H1 (cell line): ENCODE measurements at regions not wholly inside any gene's neighbourhood (a gene's known extent, or its start where the extent isn't known, plus 50 kb on each side); places are given as distances from the start of the nearest gene placed in this dataset.

Source experiments
- CTCF ChIA-PET: fragments of 300-600 bp; sonication (Branson Sonifier 250); formaldehyde crosslinking; loops from one replicate; lab custom pipeline; 2021; ENCODE audit not compliant: partially characterized antibody; lab: Charles Lee
- POLR2A ChIA-PET: fragments of 300-600 bp; sonication (Branson Sonifier 250); formaldehyde crosslinking; loops from one replicate; lab custom pipeline; 2021; ENCODE audit warnings: inconsistent platforms; ENCODE audit not compliant: partially characterized antibody; lab: Charles Lee
- DNase-seq, 2 experiments: peaks; one replicate each; pipeline versions ENCODE4 v3.0.0 to v3.0.0-alpha.2; 2010 to 2022; ENCODE audit warnings: low spot score in 2 of 2, low read depth in 1 of 2, mixed read lengths in 1 of 2
- FAIRE-seq: peaks from 2 replicates; lab custom pipeline; 2011; peaks lifted over from hg19 to GRCh38; lab: Jason Lieb, UNC
- H2AFZ ChIP-seq: 2 replicates; pipeline ENCODE4 v1.8.1; 2012; ENCODE audit warnings: low read length, inconsistent platforms
- H2AK5ac ChIP-seq: 2 replicates; pipeline ENCODE4 v1.6.1; 2013; ENCODE audit warnings: low read depth, low read length
- H2BK120ac ChIP-seq: replicated peaks from 2 replicates; pipeline ENCODE3; 2013; ENCODE audit warnings: low read depth, low read length, inconsistent platforms
- H2BK12ac ChIP-seq: 2 replicates; pipeline ENCODE4 v1.6.1; 2013; ENCODE audit warnings: low read depth, low read length
- H2BK15ac ChIP-seq: 2 replicates; pipeline ENCODE4 v1.6.1; 2013; ENCODE audit warnings: low read length
- H2BK20ac ChIP-seq: 2 replicates; pipeline ENCODE4 v1.6.1; 2013; ENCODE audit warnings: low read length
- H2BK5ac ChIP-seq: 2 replicates; pipeline ENCODE4 v1.6.1; 2013; ENCODE audit warnings: low read depth, low read length
- H3K14ac ChIP-seq: 2 replicates; pipeline ENCODE4 v1.6.1; 2013; ENCODE audit warnings: inconsistent platforms; ENCODE audit not compliant: insufficient read length
- H3K18ac ChIP-seq: 2 replicates; pipeline ENCODE4 v1.6.1; 2013; ENCODE audit warnings: low read length; ENCODE audit errors: extremely low read depth
- H3K23ac ChIP-seq: 2 replicates; pipeline ENCODE4 v1.6.1; 2013; ENCODE audit warnings: inconsistent platforms; ENCODE audit not compliant: insufficient read length
- H3K23me2 ChIP-seq: 2 replicates; pipeline ENCODE4 v1.6.1; 2013; ENCODE audit warnings: low read depth, low read length
- H3K27ac ChIP-seq: 2 replicates; pipeline ENCODE4 v1.6.1; 2011; ENCODE audit warnings: low read depth, low read length, inconsistent platforms
- H3K27me3 ChIP-seq, 4 experiments: replicated peaks in 1 of 4; 1 replicate in 1 of 4; 2 replicates in 3 of 4; pipeline versions ENCODE4 v1.6.1 to v1.8.1; 2011 to 2013; ENCODE audit warnings: low read length in 3 of 4, mild to moderate bottlenecking in 3 of 4, inconsistent platforms in 2 of 4, mixed read lengths in 2 of 4, moderate library complexity in 1 of 4; ENCODE audit not compliant: control insufficient read depth in 3 of 4, insufficient read depth in 3 of 4; ENCODE audit errors: extremely low read depth in 1 of 4
- H3K36me3 ChIP-seq, 4 experiments: 2 replicates each; pipeline versions ENCODE4 v1.6.1 to v1.8.1; 2011 to 2013; ENCODE audit warnings: mild to moderate bottlenecking in 4 of 4, low read length in 3 of 4, moderate library complexity in 2 of 4, control low read depth in 1 of 4, inconsistent platforms in 1 of 4; ENCODE audit not compliant: insufficient read depth in 4 of 4, control insufficient read depth in 2 of 4
- H3K4ac ChIP-seq: replicated peaks from 2 replicates; pipeline ENCODE3; 2013; ENCODE audit warnings: low read length, low read depth, mixed read lengths, inconsistent platforms; ENCODE audit not compliant: insufficient read length
- H3K4me1 ChIP-seq, 4 experiments: replicated peaks in 1 of 4; 1 replicate in 1 of 4; 2 replicates in 3 of 4; pipeline versions ENCODE4 v1.6.1 to v1.8.1; 2011 to 2013; ENCODE audit warnings: low read length in 3 of 4, inconsistent platforms in 2 of 4, mixed read lengths in 1 of 4; ENCODE audit not compliant: insufficient read depth in 4 of 4, control insufficient read depth in 3 of 4
- H3K4me2 ChIP-seq, 2 experiments: 2 replicates each; pipeline versions ENCODE4 v1.6.1 to v1.8.1; 2011 to 2013; ENCODE audit warnings: low read depth in 2 of 2, low read length in 2 of 2, control low read depth in 1 of 2, inconsistent platforms in 1 of 2, mild to moderate bottlenecking in 1 of 2; ENCODE audit not compliant: insufficient read depth in 1 of 2
- H3K4me3 ChIP-seq, 4 experiments: fragments of 200-600, 300-600 bp in 1 of 4; sonication (generic), shearing (Covaris generic), sonication (Bioruptor Twin) in 1 of 4; 2 replicates each; pipeline versions ENCODE4 v1.5.1 to v1.8.1; 2011 to 2016; ENCODE audit warnings: low read length in 4 of 4, low read depth in 3 of 4, control low read depth in 2 of 4, inconsistent platforms in 2 of 4, mild to moderate bottlenecking in 2 of 4, mixed read lengths in 1 of 4, moderate library complexity in 1 of 4; ENCODE audit not compliant: insufficient read depth in 2 of 4; ENCODE audit errors: extremely low read depth in 1 of 4
- H3K56ac ChIP-seq: replicated peaks from 2 replicates; pipeline ENCODE3; 2013; ENCODE audit warnings: low read depth, mild to moderate bottlenecking, mixed read lengths, low read length, inconsistent platforms; ENCODE audit not compliant: insufficient read length
- H3K79me1 ChIP-seq: 2 replicates; pipeline ENCODE4 v1.6.1; 2013; ENCODE audit warnings: low read depth, low read length, control low read depth
- H3K79me2 ChIP-seq, 2 experiments: 2 replicates each; pipeline versions ENCODE4 v1.6.1 to v1.8.1; 2012 to 2013; ENCODE audit warnings: low read length in 2 of 2, mild to moderate bottlenecking in 2 of 2, inconsistent platforms in 1 of 2; ENCODE audit not compliant: insufficient read depth in 2 of 2, control insufficient read depth in 1 of 2
- H3K9ac ChIP-seq, 4 experiments: replicated peaks in 1 of 4; 1 replicate in 1 of 4; 2 replicates in 3 of 4; pipeline versions ENCODE4 v1.6.1 to v1.8.1; 2011 to 2013; ENCODE audit warnings: low read depth in 3 of 4, low read length in 3 of 4, control low read depth in 2 of 4, mild to moderate bottlenecking in 2 of 4, moderate library complexity in 2 of 4, inconsistent platforms in 1 of 4; ENCODE audit errors: extremely low read depth in 1 of 4
- H3K9me3 ChIP-seq, 2 experiments: 2 replicates each; pipeline versions ENCODE4 v1.6.1 to v1.8.1; 2012 to 2013; ENCODE audit warnings: mild to moderate bottlenecking in 2 of 2, moderate library complexity in 2 of 2, control low read depth in 1 of 2, inconsistent platforms in 1 of 2, low read depth in 1 of 2, low read length in 1 of 2, mixed read lengths in 1 of 2; ENCODE audit not compliant: insufficient read depth in 2 of 2
- H4K20me1 ChIP-seq, 2 experiments: replicated peaks in 1 of 2; 2 replicates each; pipeline versions ENCODE3 to v1.8.1; 2011 to 2013; ENCODE audit warnings: inconsistent platforms in 2 of 2, low read length in 2 of 2, mild to moderate bottlenecking in 1 of 2; ENCODE audit not compliant: insufficient read depth in 2 of 2, control insufficient read depth in 1 of 2
- H4K5ac ChIP-seq: 2 replicates; pipeline ENCODE4 v1.6.1; 2013; ENCODE audit warnings: low read length, low read depth, mixed read lengths, inconsistent platforms; ENCODE audit not compliant: insufficient read length
- H4K8ac ChIP-seq: 2 replicates; pipeline ENCODE4 v1.8.0; 2013; ENCODE audit warnings: mild to moderate bottlenecking, moderate library complexity, low read length, inconsistent platforms; ENCODE audit not compliant: insufficient read depth; ENCODE audit errors: extremely low read depth
- H4K91ac ChIP-seq: replicated peaks from 2 replicates; pipeline ENCODE3; 2013; ENCODE audit warnings: low read length, mixed read lengths, inconsistent platforms; ENCODE audit not compliant: insufficient read length
- ASH2L ChIP-seq: fragments of 200-600, 300-600 bp; sonication (generic); IDR thresholded peaks from one replicate; pipeline ENCODE4 v1.7.1; 2017; ENCODE audit warnings: low read length
- BCL11A ChIP-seq, 2 experiments: IDR thresholded peaks; one replicate each; pipeline ENCODE4 v1.6.1; 2011; ENCODE audit warnings: low read depth in 2 of 2, low read length in 2 of 2, mild to moderate bottlenecking in 2 of 2
- CHD2 ChIP-seq: IDR thresholded peaks from 2 replicates; pipeline ENCODE4 v1.6.1; 2012; ENCODE audit warnings: low read length, improper control_type of control experiment
- CREB1 ChIP-seq: IDR thresholded peaks from 2 replicates; pipeline ENCODE4 v1.6.1; 2012; ENCODE audit warnings: inconsistent platforms
- KDM5A ChIP-seq: fragments of 200-600 bp; IDR thresholded peaks from 2 replicates; pipeline ENCODE4 v1.7.1; 2012; ENCODE audit warnings: mild to moderate bottlenecking, low read length, inconsistent platforms, mixed read lengths
- NANOG ChIP-seq: IDR thresholded peaks from 2 replicates; pipeline ENCODE4 v1.6.1; 2011; ENCODE audit warnings: low read length, low read depth, mild to moderate bottlenecking, inconsistent platforms; ENCODE audit not compliant: insufficient read depth, poor library complexity, severe bottlenecking
- PHF8 ChIP-seq: fragments of 200-600 bp; sonication (generic); conservative IDR thresholded peaks from 2 replicates; pipeline ENCODE4 v1.7.1; 2012; ENCODE audit warnings: low read depth, mild to moderate bottlenecking, inconsistent platforms, low read length, moderate library complexity
- POLR2AphosphoS5 ChIP-seq: IDR thresholded peaks from 2 replicates; pipeline ENCODE4 v1.6.1; 2011; ENCODE audit warnings: low read depth, low read length
- SIRT6 ChIP-seq: IDR thresholded peaks from one replicate; pipeline ENCODE4 v1.7.1; 2012; ENCODE audit warnings: low read length, inconsistent platforms
- SIX5 ChIP-seq: IDR thresholded peaks from 2 replicates; pipeline ENCODE4 v1.6.1; 2011; ENCODE audit warnings: mild to moderate bottlenecking, low read depth, low read length
- SP2 ChIP-seq: IDR thresholded peaks from 2 replicates; pipeline ENCODE4 v1.6.1; 2012; ENCODE audit warnings: mild to moderate bottlenecking, low read length, inconsistent platforms
- SP4 ChIP-seq: IDR thresholded peaks from 2 replicates; pipeline ENCODE4 v1.6.1; 2012; ENCODE audit warnings: low read length, inconsistent platforms
- TF ChIP-seq, protein P1 (sequence below): IDR thresholded peaks from 2 replicates; pipeline ENCODE4 v1.6.1; 2011; ENCODE audit warnings: low read depth, mild to moderate bottlenecking, low read length; ENCODE audit not compliant: insufficient read depth
- TF ChIP-seq, protein P2 (sequence below): IDR thresholded peaks from 2 replicates; pipeline ENCODE4 v1.6.1; 2011; ENCODE audit warnings: low read length, improper control_type of control experiment

DNA sequence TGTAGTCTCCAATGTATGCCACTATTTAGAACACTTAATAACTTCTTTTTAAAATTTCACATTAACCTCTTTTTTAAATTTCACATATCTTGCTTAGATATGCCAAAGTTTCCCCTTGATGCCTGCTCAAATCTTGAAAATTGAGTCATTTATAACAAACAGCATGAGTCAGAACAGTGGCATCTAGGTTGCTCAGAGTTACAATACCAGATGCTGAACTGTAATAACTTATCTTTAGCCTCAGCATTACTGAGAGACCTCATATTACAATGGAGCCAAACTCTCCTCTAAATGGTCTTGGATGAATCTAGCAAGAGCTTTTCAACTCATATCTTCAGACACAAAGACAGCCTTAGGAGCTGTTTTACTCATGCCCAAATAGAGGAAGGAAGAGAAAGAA lies 439.3 kb upstream of the ARPP21 start:
- no peak overlapping the region for H2AFZ ChIP-seq
- H2BK12ac ChIP-seq, result no peak overlapping the region
- H3K27me3 ChIP-seq, result no peaks in the 10 kb centered on the region
- no peak overlapping the region for H2BK5ac ChIP-seq
- H4K91ac ChIP-seq, result no peak overlapping the region
- H3K9me3 ChIP-seq, result no peaks in the 10 kb centered on the region
- no peak overlapping the region for H4K8ac ChIP-seq
- DNase-seq (no peak), FAIRE-seq (no peak)
- no peak overlapping the region for H3K4ac ChIP-seq
- H3K27ac ChIP-seq, result no peak overlapping the region
- ChIA-PET POLR2A (no interaction called here), CTCF (interaction anchor here (0.6 kb wide), 1 partner anchor 363 kb away, joined by 3 read pairs; no protein-coding TSS in a partner anchor)
- H3K36me3 ChIP-seq, result no peaks in the 10 kb centered on the region
- H3K18ac ChIP-seq, result no peak overlapping the region
- H4K5ac ChIP-seq, result no peak overlapping the region
- H3K23me2 ChIP-seq, result no peaks in the 10 kb centered on the region
- TF ChIP-seq ASH2L (no peak), KDM5A (no peak), BCL11A (IDR thresholded peaks at IDR 0.05; ENCODE audit: low read depth in 2 of 2, low read length in 2 of 2) (no peak), SP2 (no peak), CHD2 (no peak), NANOG (no peak), POLR2AphosphoS5 (no peak), SIRT6 (no peak), CREB1 (no peak), PHF8 (no peak), SP4 (no peak), SIX5 (no peak)
- TF ChIP-seq, protein P1, sequence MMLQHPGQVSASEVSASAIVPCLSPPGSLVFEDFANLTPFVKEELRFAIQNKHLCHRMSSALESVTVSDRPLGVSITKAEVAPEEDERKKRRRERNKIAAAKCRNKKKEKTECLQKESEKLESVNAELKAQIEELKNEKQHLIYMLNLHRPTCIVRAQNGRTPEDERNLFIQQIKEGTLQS, result no peak
- TF ChIP-seq, protein P2, sequence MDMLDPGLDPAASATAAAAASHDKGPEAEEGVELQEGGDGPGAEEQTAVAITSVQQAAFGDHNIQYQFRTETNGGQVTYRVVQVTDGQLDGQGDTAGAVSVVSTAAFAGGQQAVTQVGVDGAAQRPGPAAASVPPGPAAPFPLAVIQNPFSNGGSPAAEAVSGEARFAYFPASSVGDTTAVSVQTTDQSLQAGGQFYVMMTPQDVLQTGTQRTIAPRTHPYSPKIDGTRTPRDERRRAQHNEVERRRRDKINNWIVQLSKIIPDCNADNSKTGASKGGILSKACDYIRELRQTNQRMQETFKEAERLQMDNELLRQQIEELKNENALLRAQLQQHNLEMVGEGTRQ, result no peak
- no peak overlapping the region for H2BK120ac ChIP-seq
- no peaks in the 10 kb centered on the region for H3K79me1 ChIP-seq
- no peak overlapping the region for H2BK15ac ChIP-seq
- H3K79me2 ChIP-seq, result no peaks in the 10 kb centered on the region
- H3K4me3 ChIP-seq, result no peak overlapping the region
- H3K56ac ChIP-seq, result no peak overlapping the region
- H3K4me2 ChIP-seq, result no peak overlapping the region
- no peak overlapping the region for H2BK20ac ChIP-seq
- no peak overlapping the region for H3K14ac ChIP-seq
- no peak overlapping the region for H2AK5ac ChIP-seq
- H4K20me1 ChIP-seq, result no peaks in the 10 kb centered on the region
- no peak overlapping the region for H3K9ac ChIP-seq
- no peaks in the 10 kb centered on the region for H3K4me1 ChIP-seq
- H3K23ac ChIP-seq, result no peak overlapping the region
